Retinal pigment epithelial cell (primary cell): ENCODE measurements at regions not wholly inside any gene's neighbourhood (a gene's known extent, or its start where the extent isn't known, plus 50 kb on each side); places are given as distances from the start of the nearest gene placed in this dataset.

ENCODE experiments used
- DNase-seq: peaks from one replicate; pipeline ENCODE4 v3.0.0-alpha.2; 2010; ENCODE audit warnings: low read depth
- H3K4me3 ChIP-seq: 2 replicates; pipeline ENCODE4 v1.5.1; 2011; ENCODE audit warnings: mild to moderate bottlenecking, low read length, control low read depth, moderate library complexity
- CTCF ChIP-seq: conservative IDR thresholded peaks from 2 replicates; pipeline ENCODE4 v1.5.1; 2011; ENCODE audit warnings: low read depth, low read length, control low read depth, inconsistent platforms

- no peak overlapping the region for H3K4me3 ChIP-seq
- TF ChIP-seq CTCF: peak; percentile 39
- no peak for DNase-seq
These were observed 188.9 kb downstream of the CAND1 start for GRCh38 chr12:67457778-67458665.

GRCh38 chr12:67459173-67459572, 189.4 kb upstream of the DYRK2 start:
- no peak for DNase-seq
- no peak overlapping the region for H3K4me3 ChIP-seq
- no peak for TF ChIP-seq CTCF

- no peak for DNase-seq
- TF ChIP-seq CTCF: no peak
- no peak overlapping the region for H3K4me3 ChIP-seq
These were observed 189.0 kb upstream of the DYRK2 start for GRCh38 chr12:67459578-67459977.

- H3K4me3 ChIP-seq: no peak overlapping the region
- no peak for TF ChIP-seq CTCF
- DNase-seq: no peak
These were observed 188.2 kb upstream of the DYRK2 start for GRCh38 chr12:67460388-67460787.

DNA sequence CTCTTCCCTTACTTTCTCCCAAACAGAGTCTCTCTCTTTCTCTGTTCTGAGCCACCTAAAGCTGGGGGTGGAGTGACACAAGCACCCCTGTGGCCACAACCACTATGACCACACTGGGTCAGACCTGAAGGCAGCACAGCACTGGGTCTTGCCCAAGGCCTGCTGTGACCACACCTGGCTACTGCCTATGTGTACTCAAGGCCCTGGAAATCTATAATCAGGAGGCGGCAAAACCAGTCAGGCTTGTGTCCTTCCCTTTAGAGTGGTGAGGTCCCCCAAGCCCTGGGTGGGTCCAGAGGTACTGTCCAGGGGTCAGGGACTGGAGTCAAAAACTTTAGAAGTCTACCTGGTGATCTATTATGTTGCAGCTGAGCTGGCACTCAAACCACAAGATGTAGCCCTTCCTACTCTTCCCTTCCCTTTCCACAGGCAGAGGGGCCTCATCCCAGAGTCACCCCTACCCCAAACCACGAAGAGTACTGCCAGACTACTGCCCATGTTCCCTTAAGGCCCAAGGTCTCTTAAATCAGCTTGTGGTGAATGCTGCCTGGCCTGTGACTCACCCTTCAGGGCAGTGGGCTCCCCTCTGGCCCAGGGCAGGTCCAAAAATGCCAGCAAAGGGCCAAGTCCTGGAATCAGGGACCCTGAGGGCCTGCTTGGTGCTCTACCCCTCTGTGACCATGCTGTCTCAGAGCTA, 179.8 kb upstream of the DYRK2 start:
- DNase-seq: no peak
- TF ChIP-seq CTCF: no peak
- no peak overlapping the region for H3K4me3 ChIP-seq

DNA sequence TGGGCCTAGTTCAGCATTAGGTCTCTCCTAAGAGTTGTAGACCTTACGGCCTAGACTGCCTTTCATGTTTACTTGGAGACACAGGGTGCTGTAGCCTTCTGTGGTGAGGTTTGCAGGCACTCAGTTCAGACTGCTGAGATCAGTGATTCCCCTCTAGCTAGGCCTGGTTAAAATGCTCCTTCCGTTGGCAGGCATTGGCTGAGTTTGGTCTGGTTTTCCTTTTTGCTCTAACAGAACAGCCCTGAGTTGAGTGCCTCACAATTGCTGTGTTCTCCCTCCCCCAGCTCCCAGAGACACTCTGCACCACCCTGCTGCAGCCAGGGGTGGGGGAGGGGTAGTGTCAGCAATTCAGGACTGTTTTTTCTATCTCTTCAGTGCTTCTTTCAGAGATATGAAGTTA, 178.9 kb upstream of the DYRK2 start:
- H3K4me3 ChIP-seq: no peak overlapping the region
- DNase-seq: no peak
- no peak for TF ChIP-seq CTCF
